Colonic mucosa (tissue), 4 donors: ENCODE measurements at regions not wholly inside any gene's neighbourhood (a gene's known extent, or its start where the extent isn't known, plus 50 kb on each side); places are given as distances from the start of the nearest gene placed in this dataset.

Experiments
- DNase-seq: peaks from one replicate; pipeline ENCODE4 v3.0.0-alpha.2; 2020
- H3K27ac ChIP-seq: fragments of 200-600 bp; one replicate; pipeline ENCODE4 v1.8.0; 2021
- H3K27me3 ChIP-seq: fragments of 200-600 bp; one replicate; pipeline ENCODE4 v1.8.0; 2021
- H3K36me3 ChIP-seq: fragments of 200-600 bp; one replicate; pipeline ENCODE4 v1.8.0; 2021
- H3K4me1 ChIP-seq: fragments of 200-600 bp; one replicate; pipeline ENCODE4 v1.8.0; 2021; ENCODE audit warnings: mild to moderate bottlenecking
- H3K4me3 ChIP-seq: fragments of 200-600 bp; one replicate; pipeline ENCODE4 v1.8.0; 2021
- H3K9ac ChIP-seq, 2 donors: one replicate each; pipeline ENCODE4 v1.7.0; 2013; ENCODE audit warnings: control low read depth in 2 of 2, low read depth in 2 of 2, low read length in 2 of 2
- H3K9me3 ChIP-seq: fragments of 200-600 bp; one replicate; pipeline ENCODE4 v1.8.0; 2021
- intact Hi-C: fragments of 100-400 bp; cut with DNase I; formaldehyde crosslinking; loops from one replicate; pipeline ENCODE4 v1.14.1; 2022
- TF ChIP-seq, protein P1 (sequence below): fragments of 200-600 bp; IDR thresholded peaks from one replicate; pipeline ENCODE4 v1.8.0; 2022; ENCODE audit warnings: antibody characterized with exemption, mild to moderate bottlenecking
- donor health status: healthy.
- donor health status: DM: no; HTN: no; CAD: no.
- donor health status: DM: no; HTN: no; CAD: no.

GRCh38 chr2:187915810-187916209 is 361.6 kb upstream of the TFPI start:
- intact Hi-C loops, result no loop called here
- no peaks in the 10 kb centered on the region for H3K4me1 ChIP-seq
- H3K36me3 ChIP-seq, result no peaks in the 10 kb centered on the region
- no peak for DNase-seq
- H3K27ac ChIP-seq, result no peak overlapping the region
- H3K4me3 ChIP-seq, result no peak overlapping the region
- H3K27me3 ChIP-seq, result no peaks in the 10 kb centered on the region
- H3K9me3 ChIP-seq, result no peaks in the 10 kb centered on the region
- H3K9ac ChIP-seq, result no peak overlapping the region
- TF ChIP-seq, protein P1, sequence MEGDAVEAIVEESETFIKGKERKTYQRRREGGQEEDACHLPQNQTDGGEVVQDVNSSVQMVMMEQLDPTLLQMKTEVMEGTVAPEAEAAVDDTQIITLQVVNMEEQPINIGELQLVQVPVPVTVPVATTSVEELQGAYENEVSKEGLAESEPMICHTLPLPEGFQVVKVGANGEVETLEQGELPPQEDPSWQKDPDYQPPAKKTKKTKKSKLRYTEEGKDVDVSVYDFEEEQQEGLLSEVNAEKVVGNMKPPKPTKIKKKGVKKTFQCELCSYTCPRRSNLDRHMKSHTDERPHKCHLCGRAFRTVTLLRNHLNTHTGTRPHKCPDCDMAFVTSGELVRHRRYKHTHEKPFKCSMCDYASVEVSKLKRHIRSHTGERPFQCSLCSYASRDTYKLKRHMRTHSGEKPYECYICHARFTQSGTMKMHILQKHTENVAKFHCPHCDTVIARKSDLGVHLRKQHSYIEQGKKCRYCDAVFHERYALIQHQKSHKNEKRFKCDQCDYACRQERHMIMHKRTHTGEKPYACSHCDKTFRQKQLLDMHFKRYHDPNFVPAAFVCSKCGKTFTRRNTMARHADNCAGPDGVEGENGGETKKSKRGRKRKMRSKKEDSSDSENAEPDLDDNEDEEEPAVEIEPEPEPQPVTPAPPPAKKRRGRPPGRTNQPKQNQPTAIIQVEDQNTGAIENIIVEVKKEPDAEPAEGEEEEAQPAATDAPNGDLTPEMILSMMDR, result no peak

- Histone ChIP-seq H3K36me3 (no peaks in the 10 kb centered on the region), H3K27ac (no peak overlapping the region), H3K4me3 (no peak overlapping the region), H3K9ac (no peak overlapping the region), H3K4me1 (no peaks in the 10 kb centered on the region), H3K27me3 (no peaks in the 10 kb centered on the region), H3K9me3 (no peaks in the 10 kb centered on the region)
- intact Hi-C loops, result no loop called here
- TF ChIP-seq, protein P1, result no peak
- DNase-seq, result no peak
Observed at GRCh38 chr2:187916799-187917198, 362.6 kb upstream of the TFPI start.

GRCh38 chr2:187917535-187917934 is 363.3 kb upstream of the TFPI start:
- Histone ChIP-seq H3K36me3 (no peaks in the 10 kb centered on the region), H3K4me3 (no peak overlapping the region), H3K27me3 (no peaks in the 10 kb centered on the region), H3K9me3 (no peaks in the 10 kb centered on the region), H3K27ac (no peak overlapping the region), H3K9ac (no peak overlapping the region), H3K4me1 (no peaks in the 10 kb centered on the region)
- TF ChIP-seq, protein P1, result no peak
- no peak for DNase-seq
- intact Hi-C loops, result no loop called here

DNA sequence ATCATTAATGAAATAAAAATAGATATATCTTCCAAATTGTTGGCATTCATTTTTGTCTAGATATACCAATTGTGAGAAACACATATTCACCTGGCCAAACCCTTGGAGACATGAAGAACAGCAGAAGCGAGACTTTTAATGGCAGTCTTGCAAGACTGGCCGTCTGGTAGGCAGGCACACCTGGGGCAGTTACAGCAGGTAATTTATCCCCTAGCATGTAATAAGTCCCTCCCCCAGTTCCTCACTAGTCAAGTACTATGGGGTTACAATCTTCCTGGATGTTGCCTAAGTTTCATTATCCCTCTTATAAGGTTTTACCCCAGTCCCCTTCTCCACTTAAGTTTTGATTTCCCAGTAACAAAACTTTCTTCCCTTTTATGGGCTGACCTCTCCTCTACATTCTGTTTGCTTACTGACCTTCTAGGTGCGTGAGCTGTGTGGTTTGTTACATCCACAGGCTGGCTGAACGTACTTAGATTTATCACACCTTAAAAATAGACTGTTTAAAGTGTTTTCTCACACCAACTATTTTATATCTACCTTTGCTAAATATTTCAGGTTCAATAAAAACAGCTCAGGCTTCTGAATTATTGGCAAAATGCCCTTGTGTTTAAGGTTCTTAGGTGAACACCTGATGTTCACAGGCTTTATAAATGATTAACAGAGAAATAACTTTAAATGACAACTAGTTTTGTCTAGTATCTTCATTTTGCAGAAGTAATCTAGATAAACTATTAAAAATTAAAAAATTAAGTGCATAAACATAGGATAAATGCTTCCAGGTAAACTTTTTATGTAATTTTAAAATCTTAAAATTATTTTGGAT is 365.0 kb upstream of the TFPI start:
- H3K27ac ChIP-seq, result no peak overlapping the region
- TF ChIP-seq, protein P1, result no peak
- intact Hi-C loops, result no loop called here
- no peak for DNase-seq
- H3K9me3 ChIP-seq, result no peaks in the 10 kb centered on the region
- H3K4me1 ChIP-seq, result no peaks in the 10 kb centered on the region
- H3K36me3 ChIP-seq, result no peaks in the 10 kb centered on the region
- no peaks in the 10 kb centered on the region for H3K27me3 ChIP-seq
- no peak overlapping the region for H3K4me3 ChIP-seq
- no peak overlapping the region for H3K9ac ChIP-seq

DNA sequence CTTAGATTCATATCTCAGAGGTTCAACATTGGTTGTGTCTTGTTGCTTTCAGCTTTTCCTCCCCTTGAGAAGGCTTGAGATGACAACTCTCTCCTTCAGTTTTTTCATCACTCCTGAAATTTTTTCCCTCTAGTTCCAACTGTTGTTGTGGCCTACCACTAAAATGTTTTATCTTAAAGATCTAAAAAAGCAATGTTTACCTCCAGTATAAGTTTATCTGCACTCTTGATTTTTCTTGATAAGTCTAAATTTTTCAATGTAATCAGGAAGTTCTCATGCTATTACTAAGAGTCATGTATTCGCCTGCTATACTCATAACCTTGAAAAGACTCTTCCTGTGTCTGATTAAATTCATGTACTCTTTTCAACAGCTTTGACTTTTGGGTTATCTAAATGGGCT is 366.3 kb upstream of the TFPI start:
- Histone ChIP-seq H3K9ac (no peak overlapping the region), H3K9me3 (no peaks in the 10 kb centered on the region), H3K4me1 (no peaks in the 10 kb centered on the region), H3K36me3 (no peaks in the 10 kb centered on the region), H3K27me3 (no peaks in the 10 kb centered on the region), H3K4me3 (no peak overlapping the region), H3K27ac (no peak overlapping the region)
- DNase-seq, result no peak
- TF ChIP-seq, protein P1, result no peak
- intact Hi-C loops, result no loop called here
